Suppressor macrophage treated with lipopolysaccharide for 1 hour (primary cell): ENCODE measurements at regions not wholly inside any gene's neighbourhood (a gene's known extent, or its start where the extent isn't known, plus 50 kb on each side); places are given as distances from the start of the nearest gene placed in this dataset.
"Not testable (repeated sequence)": the region's sequence is repeated elsewhere in the genome, so short reads cannot be mapped to it uniquely, and the experiment has no call there.

Experiments used
- DNase-seq, 3 donors: peaks; one replicate each; pipeline ENCODE4 v3.0.0-alpha.2; 2020 to 2022

- DNase-seq, result not testable (repeated sequence)
These were observed 153.8 kb upstream of the TPTE start for GRCh38 chr21:10367586-10367985.

GRCh38 chr21:10368323-10368798, 153.0 kb upstream of the TPTE start:
- DNase-seq, result not testable (repeated sequence)

GRCh38 chr21:10369289-10369688, 152.1 kb upstream of the TPTE start:
- DNase-seq, result not testable (repeated sequence)

GRCh38 chr21:10377758-10378157, 143.6 kb upstream of the TPTE start:
- not testable (repeated sequence) for DNase-seq

- DNase-seq, result not testable (repeated sequence)
These were observed 141.6 kb upstream of the TPTE start for GRCh38 chr21:10379816-10380215.

- not testable (repeated sequence) for DNase-seq
These were observed 139.7 kb upstream of the TPTE start for GRCh38 chr21:10381687-10382060.

- not testable (repeated sequence) for DNase-seq
These were observed 139.2 kb upstream of the TPTE start for GRCh38 chr21:10382135-10382534.

- not testable (repeated sequence) for DNase-seq
These were observed 138.8 kb upstream of the TPTE start for GRCh38 chr21:10382580-10382979.

GRCh38 chr21:10383571-10383970, 137.8 kb upstream of the TPTE start:
- peak in 1 of 3 donors; percentile 16 for DNase-seq

- DNase-seq, result not testable (repeated sequence)
These were observed 137.0 kb upstream of the TPTE start for GRCh38 chr21:10384304-10384861.

GRCh38 chr21:10385202-10385601, 136.2 kb upstream of the TPTE start:
- not testable (repeated sequence) for DNase-seq

GRCh38 chr21:10385898-10386527, 135.4 kb upstream of the TPTE start:
- DNase-seq, result not testable (repeated sequence)

- not testable (repeated sequence) for DNase-seq
These were observed 133.5 kb upstream of the TPTE start for GRCh38 chr21:10387692-10388450.

- not testable (repeated sequence) for DNase-seq
These were observed 132.8 kb upstream of the TPTE start for GRCh38 chr21:10388625-10389024.

- not testable (repeated sequence) for DNase-seq
These were observed 129.1 kb upstream of the TPTE start for GRCh38 chr21:10392301-10392700.

- not testable (repeated sequence) for DNase-seq
These were observed 125.4 kb upstream of the TPTE start for GRCh38 chr21:10395963-10396362.

GRCh38 chr21:10397495-10397915, 123.9 kb upstream of the TPTE start:
- DNase-seq, result not testable (repeated sequence)

GRCh38 chr21:10398692-10399489, 122.5 kb upstream of the TPTE start:
- not testable (repeated sequence) for DNase-seq

GRCh38 chr21:10400622-10401361, 120.6 kb upstream of the TPTE start:
- DNase-seq, result not testable (repeated sequence)

GRCh38 chr21:10402461-10402860, 118.9 kb upstream of the TPTE start:
- not testable (repeated sequence) for DNase-seq

- DNase-seq, result not testable (repeated sequence)
These were observed 116.1 kb upstream of the TPTE start for GRCh38 chr21:10405331-10405730.

- not testable (repeated sequence) for DNase-seq
These were observed 111.6 kb upstream of the TPTE start for GRCh38 chr21:10409786-10410185.
